ENCODE measurements at regions not wholly inside any gene's neighbourhood (a gene's known extent, or its start where the extent isn't known, plus 50 kb on each side); places are given as distances from the start of the nearest gene placed in this dataset.

- peaks cover 3% of the 10 kb centered on the region for H3K9me3 Mint-ChIP-seq (ENCODE audit: unreplicated experiment)
- H3K4me1 Mint-ChIP-seq (ENCODE audit: low read depth, unreplicated experiment): no peaks in the 10 kb centered on the region
- no peak for TF ChIP-seq EZH2 (IDR thresholded peaks at IDR 0.05; ENCODE audit: insufficient read depth, low read length)
- TF ChIP-seq CTCF (IDR thresholded peaks at IDR 0.05; ENCODE audit: insufficient read depth, low read depth, low read length): no peak
- H3K4me3 ChIP-seq (ENCODE audit: insufficient read depth, low read depth, low read length): no peak overlapping the region
- no peaks in the 10 kb centered on the region for H4K20me1 ChIP-seq (ENCODE audit: insufficient read depth, low read length)
- FAIRE-seq (no peak), DNase-seq (ENCODE audit: low read depth) (no peak)
- no peak overlapping the region for H3K27ac ChIP-seq (ENCODE audit: low read depth, low read length)
- H3K4me3 Mint-ChIP-seq (ENCODE audit: unreplicated experiment): no peak overlapping the region
- H3K4me1 ChIP-seq (ENCODE audit: insufficient read depth, low read length): no peaks in the 10 kb centered on the region
- no peaks in the 10 kb centered on the region for H3K79me2 ChIP-seq (ENCODE audit: insufficient read depth, low read length)
- no peak overlapping the region for H3K27ac Mint-ChIP-seq (ENCODE audit: unreplicated experiment)
- H3K36me3 Mint-ChIP-seq (ENCODE audit: low read depth, unreplicated experiment): no peaks in the 10 kb centered on the region
- no peak overlapping the region for H3K4me2 ChIP-seq (ENCODE audit: low read length)
- H3K9ac ChIP-seq (ENCODE audit: low read length): no peak overlapping the region
- H3K36me3 ChIP-seq (ENCODE audit: insufficient read depth, low read length): no peaks in the 10 kb centered on the region
- H2AFZ ChIP-seq (ENCODE audit: low read depth, low read length): no peak overlapping the region
- no peaks in the 10 kb centered on the region for H3K9me3 ChIP-seq (ENCODE audit: insufficient read depth, low read depth, low read length)
- no peaks in the 10 kb centered on the region for H3K27me3 ChIP-seq (ENCODE audit: insufficient read depth, low read length)
- H3K27me3 Mint-ChIP-seq (ENCODE audit: low read depth, unreplicated experiment): peaks cover 4% of the 10 kb centered on the region
These were observed 174.4 kb upstream of the TOX3 start for GRCh38 chr16:52721331-52721730.

- Mint-ChIP-seq H3K4me1 (ENCODE audit: low read depth, unreplicated experiment) (no peaks in the 10 kb centered on the region), H3K27me3 (ENCODE audit: low read depth, unreplicated experiment) (peaks cover 4% of the 10 kb centered on the region), H3K27ac (ENCODE audit: unreplicated experiment) (no peak overlapping the region), H3K4me3 (ENCODE audit: unreplicated experiment) (no peak overlapping the region), H3K36me3 (ENCODE audit: low read depth, unreplicated experiment) (no peaks in the 10 kb centered on the region), H3K9me3 (ENCODE audit: unreplicated experiment) (peaks cover 3% of the 10 kb centered on the region)
- DNase-seq (ENCODE audit: low read depth): no peak
- Histone ChIP-seq H2AFZ (ENCODE audit: low read depth, low read length) (no peak overlapping the region), H3K4me2 (ENCODE audit: low read length) (no peak overlapping the region), H3K9me3 (ENCODE audit: insufficient read depth, low read depth, low read length) (no peaks in the 10 kb centered on the region), H3K4me1 (ENCODE audit: insufficient read depth, low read length) (no peaks in the 10 kb centered on the region), H3K36me3 (ENCODE audit: insufficient read depth, low read length) (no peaks in the 10 kb centered on the region), H3K79me2 (ENCODE audit: insufficient read depth, low read length) (no peaks in the 10 kb centered on the region), H3K27ac (ENCODE audit: low read depth, low read length) (no peak overlapping the region), H4K20me1 (ENCODE audit: insufficient read depth, low read length) (no peaks in the 10 kb centered on the region), H3K9ac (ENCODE audit: low read length) (no peak overlapping the region), H3K4me3 (ENCODE audit: insufficient read depth, low read depth, low read length) (no peak overlapping the region), H3K27me3 (ENCODE audit: insufficient read depth, low read length) (no peaks in the 10 kb centered on the region)
- no peak for FAIRE-seq
- TF ChIP-seq EZH2 (IDR thresholded peaks at IDR 0.05; ENCODE audit: insufficient read depth, low read length) (no peak), CTCF (IDR thresholded peaks at IDR 0.05; ENCODE audit: insufficient read depth, low read depth, low read length) (no peak)
These were observed 171.1 kb upstream of the TOX3 start for GRCh38 chr16:52718046-52718445.

GRCh38 chr16:52713740-52714139 lies 166.8 kb upstream of the TOX3 start:
- no peaks in the 10 kb centered on the region for H3K4me1 Mint-ChIP-seq (ENCODE audit: low read depth, unreplicated experiment)
- H3K27ac Mint-ChIP-seq (ENCODE audit: unreplicated experiment): no peak overlapping the region
- peaks cover 3% of the 10 kb centered on the region for H3K9me3 Mint-ChIP-seq (ENCODE audit: unreplicated experiment)
- H3K4me2 ChIP-seq (ENCODE audit: low read length): no peak overlapping the region
- FAIRE-seq: no peak
- no peak overlapping the region for H3K9ac ChIP-seq (ENCODE audit: low read length)
- H3K36me3 ChIP-seq (ENCODE audit: insufficient read depth, low read length): no peaks in the 10 kb centered on the region
- H3K4me3 Mint-ChIP-seq (ENCODE audit: unreplicated experiment): no peak overlapping the region
- H4K20me1 ChIP-seq (ENCODE audit: insufficient read depth, low read length): no peaks in the 10 kb centered on the region
- no peak overlapping the region for H3K4me3 ChIP-seq (ENCODE audit: insufficient read depth, low read depth, low read length)
- no peaks in the 10 kb centered on the region for H3K79me2 ChIP-seq (ENCODE audit: insufficient read depth, low read length)
- TF ChIP-seq CTCF (IDR thresholded peaks at IDR 0.05; ENCODE audit: insufficient read depth, low read depth, low read length) (no peak), EZH2 (IDR thresholded peaks at IDR 0.05; ENCODE audit: insufficient read depth, low read length) (no peak)
- no peaks in the 10 kb centered on the region for H3K4me1 ChIP-seq (ENCODE audit: insufficient read depth, low read length)
- no peaks in the 10 kb centered on the region for H3K27me3 ChIP-seq (ENCODE audit: insufficient read depth, low read length)
- H2AFZ ChIP-seq (ENCODE audit: low read depth, low read length): no peak overlapping the region
- peaks cover 5% of the 10 kb centered on the region for H3K27me3 Mint-ChIP-seq (ENCODE audit: low read depth, unreplicated experiment)
- no peak for DNase-seq (ENCODE audit: low read depth)
- no peaks in the 10 kb centered on the region for H3K36me3 Mint-ChIP-seq (ENCODE audit: low read depth, unreplicated experiment)
- no peak overlapping the region for H3K27ac ChIP-seq (ENCODE audit: low read depth, low read length)
- no peaks in the 10 kb centered on the region for H3K9me3 ChIP-seq (ENCODE audit: insufficient read depth, low read depth, low read length)

Data from astrocyte (in vitro differentiated cells and primary cell).